Epithelial cell of proximal tubule (primary cell): ENCODE measurements at regions not wholly inside any gene's neighbourhood (a gene's known extent, or its start where the extent isn't known, plus 50 kb on each side); places are given as distances from the start of the nearest gene placed in this dataset.

Experiments used
- DNase-seq: peaks from one replicate; pipeline ENCODE4 v3.0.0-alpha.2; 2011; ENCODE audit warnings: low read depth
- H3K4me3 ChIP-seq: 2 replicates; pipeline ENCODE4 v1.5.1; 2011; ENCODE audit warnings: low read depth, mild to moderate bottlenecking, low read length
- CTCF ChIP-seq: conservative IDR thresholded peaks from 2 replicates; pipeline ENCODE4 v1.5.1; 2012; ENCODE audit warnings: low read depth, mild to moderate bottlenecking, low read length

GRCh38 chr17:12421646-12422306 lies 243.9 kb upstream of the MYOCD start:
- DNase-seq, result no peak
- no peak overlapping the region for H3K4me3 ChIP-seq
- TF ChIP-seq CTCF, result no peak

GRCh38 chr17:12422651-12423050 lies 243.0 kb upstream of the MYOCD start:
- no peak for DNase-seq
- no peak for TF ChIP-seq CTCF
- H3K4me3 ChIP-seq, result no peak overlapping the region

- H3K4me3 ChIP-seq, result no peak overlapping the region
- TF ChIP-seq CTCF, result no peak
- no peak for DNase-seq
These were observed 242.4 kb upstream of the MYOCD start for GRCh38 chr17:12423337-12423736.

- no peak overlapping the region for H3K4me3 ChIP-seq
- TF ChIP-seq CTCF, result no peak
- no peak for DNase-seq
These were observed 236.6 kb upstream of the MYOCD start for GRCh38 chr17:12429116-12429515.

GRCh38 chr17:12431188-12431587 lies 234.5 kb upstream of the MYOCD start:
- no peak for TF ChIP-seq CTCF
- H3K4me3 ChIP-seq, result no peak overlapping the region
- no peak for DNase-seq

- no peak for DNase-seq
- no peak for TF ChIP-seq CTCF
- no peak overlapping the region for H3K4me3 ChIP-seq
These were observed 227.5 kb upstream of the MYOCD start for GRCh38 chr17:12438212-12438611.
